SW480 (cell line): ENCODE measurements at regions not wholly inside any gene's neighbourhood (a gene's known extent, or its start where the extent isn't known, plus 50 kb on each side); places are given as distances from the start of the nearest gene placed in this dataset.
"Not testable (repeated sequence)": the region's sequence is repeated elsewhere in the genome, so short reads cannot be mapped to it uniquely, and the experiment has no call there.

ENCODE experiments used
- DNase-seq: peaks from one replicate; pipeline ENCODE4 v3.0.0-alpha.2; 2016; ENCODE audit warnings: low spot score

DNA sequence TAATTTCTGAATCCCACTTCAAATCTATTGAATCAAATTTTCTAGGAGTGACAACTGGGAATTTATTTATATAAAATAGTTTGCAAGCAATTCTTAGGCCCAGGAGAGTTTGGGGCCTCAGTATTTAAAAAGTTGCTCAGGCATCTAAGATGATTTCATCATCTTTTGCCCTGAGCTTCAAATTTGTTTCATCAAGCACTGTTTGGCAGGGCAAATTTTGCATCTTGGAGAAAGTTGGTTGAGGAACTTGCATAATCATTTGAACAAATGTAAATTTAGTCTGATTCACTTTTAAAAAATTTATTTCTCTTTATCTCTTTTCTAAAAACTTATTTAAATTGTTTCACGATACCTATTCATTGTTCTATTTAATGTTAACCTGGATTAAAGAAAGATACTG, 702.8 kb downstream of the SI start:
- DNase-seq: no peak

DNA sequence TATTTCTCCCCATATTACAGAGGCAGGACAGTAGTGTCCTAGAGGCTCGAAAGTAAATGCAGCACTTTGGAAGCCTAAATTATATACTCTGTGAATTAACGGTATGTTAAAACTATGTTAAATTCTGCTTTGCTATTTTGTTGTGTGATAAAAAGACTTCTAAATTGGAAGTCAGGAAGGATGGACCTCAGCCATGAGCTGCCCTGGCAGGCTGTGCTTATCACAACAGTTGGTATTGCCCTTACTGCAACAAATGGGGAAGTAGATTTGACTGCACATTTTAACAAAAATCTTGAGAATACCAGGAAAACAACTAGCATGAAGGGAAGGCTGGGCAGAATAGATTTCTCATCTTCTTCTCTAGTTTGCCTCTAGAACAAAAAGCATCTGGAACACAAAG, 706.6 kb downstream of the SI start:
- DNase-seq: no peak

DNA sequence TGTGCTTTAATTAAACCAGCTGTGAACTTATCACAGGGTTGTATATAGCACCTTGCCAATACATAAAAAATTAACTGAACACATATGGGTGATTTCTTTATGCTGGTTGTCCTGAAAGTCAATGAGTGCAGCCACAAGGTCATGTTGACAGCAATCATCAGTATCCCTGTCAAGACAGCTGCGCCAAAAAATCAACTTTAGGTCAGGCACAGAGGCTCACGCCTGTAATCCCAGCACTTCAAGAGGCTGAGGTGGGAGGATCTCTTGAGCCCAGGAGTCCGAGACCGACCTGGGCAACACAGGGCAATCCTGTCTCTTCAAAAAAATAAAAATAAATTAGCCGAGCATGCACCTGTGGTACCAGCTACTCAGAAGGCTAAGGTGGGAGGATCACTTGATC, 707.3 kb downstream of the SI start:
- no peak for DNase-seq

DNA sequence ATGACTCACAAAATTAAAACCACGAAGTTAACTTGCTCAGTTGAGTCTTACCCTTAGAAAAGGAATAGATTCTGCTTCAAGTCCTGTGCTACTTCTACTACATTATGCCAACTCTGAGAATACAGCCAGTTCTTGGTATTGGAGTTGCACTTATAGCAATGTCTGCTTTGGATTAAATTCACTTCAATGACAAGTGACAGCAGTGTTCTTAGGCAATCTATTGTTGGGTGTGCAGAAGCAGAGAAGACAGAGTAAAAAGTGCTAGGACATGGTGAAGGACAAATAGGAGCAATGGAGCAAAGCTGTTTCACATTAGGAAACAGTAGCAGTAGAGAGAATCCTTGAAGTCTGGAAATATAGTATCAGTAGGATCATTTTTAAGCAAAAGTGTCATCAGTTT, 713.1 kb downstream of the SI start:
- DNase-seq: no peak

DNA sequence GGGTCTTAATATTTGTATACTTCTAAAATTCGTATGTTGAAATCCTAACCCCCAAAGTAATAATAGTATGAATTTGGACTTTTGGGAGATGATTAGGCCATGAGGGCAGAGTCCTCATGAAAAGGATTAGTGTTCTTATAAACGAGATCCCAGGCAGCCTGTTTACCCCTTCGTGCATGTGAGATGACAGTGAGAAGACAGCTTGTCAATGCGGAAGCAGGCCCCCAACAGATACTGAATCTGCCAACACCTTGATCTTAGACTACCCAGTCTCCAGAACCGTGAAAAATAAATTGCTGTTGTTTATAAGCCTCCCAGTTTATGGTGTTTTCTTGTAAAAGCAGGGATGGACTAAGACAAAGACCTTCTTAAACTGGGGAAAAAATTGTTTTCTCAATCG, 714.2 kb downstream of the SI start:
- no peak for DNase-seq

DNA sequence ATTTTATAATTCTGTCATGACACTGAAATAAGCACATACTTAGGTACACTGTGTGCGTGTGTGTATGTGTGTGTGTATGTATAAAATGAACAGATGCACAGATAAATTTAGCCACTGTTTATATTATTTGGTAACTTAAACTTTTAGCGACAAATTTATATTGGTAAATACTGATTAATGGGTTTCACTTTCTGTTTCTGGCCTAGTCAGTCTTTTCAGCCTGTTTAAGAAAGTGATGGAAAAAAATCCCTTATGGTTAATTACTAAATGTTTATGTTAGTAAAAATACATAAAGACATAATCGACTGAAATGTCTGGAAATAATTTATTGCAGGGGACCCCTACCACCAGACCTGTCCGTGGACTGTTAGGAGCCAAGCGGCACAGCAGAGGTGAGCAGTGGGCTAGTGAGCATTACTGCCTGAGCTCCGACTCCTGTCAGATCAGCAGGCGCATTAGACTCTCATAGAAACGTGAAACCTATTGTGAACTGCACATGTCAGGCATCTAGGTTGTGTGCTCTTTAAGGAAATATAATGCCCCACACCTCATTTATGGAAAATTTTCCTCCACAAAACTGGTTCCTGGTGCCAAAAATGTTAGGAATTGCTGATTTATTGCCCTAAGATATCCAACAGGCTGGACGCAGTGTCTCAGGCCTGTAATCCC, 717.4 kb downstream of the SI start:
- no peak for DNase-seq

DNA sequence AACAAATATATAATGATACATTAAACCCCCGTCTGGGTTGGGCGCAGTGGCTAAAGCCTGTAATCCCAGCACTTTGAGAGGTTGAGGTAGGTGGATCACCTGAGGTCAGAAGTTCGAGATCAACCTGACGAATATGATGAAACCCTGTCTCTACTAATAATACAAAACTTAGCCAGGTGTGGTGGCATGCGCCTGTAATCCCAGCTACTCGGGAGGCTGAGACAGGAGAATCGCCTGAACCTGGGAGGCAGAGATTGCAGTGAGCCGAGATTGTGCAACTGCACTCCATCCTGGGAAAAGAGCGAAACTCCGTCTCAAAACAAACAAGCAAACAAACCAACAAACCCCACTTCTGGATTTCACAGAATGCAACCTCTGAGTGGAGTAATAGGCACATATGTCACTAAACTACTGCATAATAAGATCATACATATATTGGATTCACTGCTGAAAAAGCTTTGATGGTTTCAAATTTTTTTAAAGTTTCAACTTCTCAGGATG, 718.2 kb downstream of the SI start:
- no peak for DNase-seq

DNA sequence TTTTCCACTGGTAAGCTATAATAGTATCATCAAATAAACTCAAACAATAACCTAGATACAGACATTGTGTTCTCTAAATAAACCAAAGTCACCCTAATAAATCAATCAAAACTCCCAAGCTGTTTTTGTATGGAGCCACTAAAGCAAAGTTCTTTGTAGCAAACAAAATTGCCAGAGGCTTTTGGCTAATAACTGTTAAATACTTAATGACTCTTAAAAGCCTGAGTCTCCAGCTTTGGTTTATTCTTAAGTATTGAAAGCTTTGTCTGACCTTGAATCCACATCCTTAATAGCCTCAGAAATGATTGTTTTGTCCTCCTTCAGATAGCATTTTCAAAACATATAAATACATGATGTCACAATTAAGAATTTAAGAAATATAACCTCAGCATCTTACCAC, 725.3 kb downstream of the SI start:
- DNase-seq: no peak

DNA sequence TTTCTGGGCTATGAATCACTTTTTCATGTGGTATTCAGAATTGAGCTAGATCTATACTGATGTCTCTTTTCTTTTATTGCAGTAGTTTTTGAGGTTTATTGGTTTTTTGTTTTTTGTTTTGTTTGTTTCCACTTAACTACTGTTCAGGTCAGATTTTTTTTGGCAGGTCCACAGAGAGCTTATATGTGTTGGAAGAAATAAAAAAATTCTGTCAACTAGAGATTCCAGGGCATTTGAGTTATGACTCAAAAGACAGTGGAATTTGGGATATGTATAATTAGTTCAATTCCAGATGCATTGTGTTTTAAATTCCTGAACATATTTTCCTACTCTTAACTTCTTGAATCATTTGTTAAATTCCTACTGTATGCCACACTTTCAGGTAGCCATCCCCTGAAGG, 727.2 kb downstream of the SI start:
- no peak for DNase-seq

DNA sequence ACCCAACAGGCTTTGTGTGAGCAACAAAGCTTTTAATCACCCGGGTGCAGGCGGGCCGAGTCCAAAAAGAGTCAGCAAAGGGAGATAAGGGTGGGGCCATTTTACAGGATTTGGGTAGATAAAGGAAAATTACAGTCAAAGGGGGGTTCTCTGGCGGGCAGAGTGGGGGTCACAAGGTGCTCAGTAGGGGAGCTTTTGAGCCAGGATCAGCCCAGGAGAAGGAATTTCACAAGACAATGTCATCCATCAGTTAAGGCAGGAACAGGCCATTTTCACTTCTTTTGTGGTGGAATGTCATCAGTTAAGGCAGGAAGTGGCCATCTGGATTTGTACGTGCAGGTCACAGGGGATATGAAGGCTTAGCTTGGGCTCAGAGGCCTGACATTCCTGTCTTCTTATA, 736.1 kb downstream of the SI start:
- not testable (repeated sequence) for DNase-seq

DNA sequence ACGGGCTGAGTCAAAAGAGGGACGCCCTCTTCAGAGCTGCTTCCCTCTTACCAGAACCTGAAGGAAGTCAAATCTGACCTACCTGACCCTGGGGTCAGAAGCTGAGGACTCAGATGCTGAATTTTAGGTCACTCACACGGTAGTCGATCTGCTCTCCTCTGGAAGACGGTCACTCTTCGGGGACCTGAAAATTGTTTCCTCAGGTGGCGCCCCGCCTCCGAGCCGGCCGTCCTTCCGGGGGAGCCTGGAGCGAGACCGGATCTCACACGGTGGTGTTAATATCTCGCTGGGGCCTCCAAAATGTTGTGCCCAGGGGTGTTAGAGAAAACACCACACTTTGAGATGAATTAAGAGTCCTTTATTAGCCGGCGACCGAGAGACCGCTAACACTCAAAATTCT, 737.2 kb downstream of the SI start:
- DNase-seq: no peak

DNA sequence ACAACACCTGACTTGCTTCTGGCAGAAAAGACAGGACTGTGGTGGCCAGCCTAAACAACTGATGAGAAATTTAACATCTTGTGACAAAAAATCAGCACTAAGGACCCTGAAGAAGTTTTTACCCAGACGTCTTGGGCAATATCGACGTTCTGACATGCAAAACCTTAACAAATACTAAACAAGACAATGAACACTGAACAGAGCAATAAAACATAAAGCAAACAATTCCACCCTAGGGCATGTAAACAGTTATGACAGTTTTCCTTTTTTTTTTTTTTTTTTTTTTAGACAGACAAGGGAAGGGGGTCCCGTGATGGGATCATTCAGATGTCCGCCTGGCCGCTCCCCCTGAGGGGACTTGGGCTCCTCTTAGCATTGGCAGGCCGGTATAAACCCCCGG, 738.0 kb downstream of the SI start:
- DNase-seq: no peak

DNA sequence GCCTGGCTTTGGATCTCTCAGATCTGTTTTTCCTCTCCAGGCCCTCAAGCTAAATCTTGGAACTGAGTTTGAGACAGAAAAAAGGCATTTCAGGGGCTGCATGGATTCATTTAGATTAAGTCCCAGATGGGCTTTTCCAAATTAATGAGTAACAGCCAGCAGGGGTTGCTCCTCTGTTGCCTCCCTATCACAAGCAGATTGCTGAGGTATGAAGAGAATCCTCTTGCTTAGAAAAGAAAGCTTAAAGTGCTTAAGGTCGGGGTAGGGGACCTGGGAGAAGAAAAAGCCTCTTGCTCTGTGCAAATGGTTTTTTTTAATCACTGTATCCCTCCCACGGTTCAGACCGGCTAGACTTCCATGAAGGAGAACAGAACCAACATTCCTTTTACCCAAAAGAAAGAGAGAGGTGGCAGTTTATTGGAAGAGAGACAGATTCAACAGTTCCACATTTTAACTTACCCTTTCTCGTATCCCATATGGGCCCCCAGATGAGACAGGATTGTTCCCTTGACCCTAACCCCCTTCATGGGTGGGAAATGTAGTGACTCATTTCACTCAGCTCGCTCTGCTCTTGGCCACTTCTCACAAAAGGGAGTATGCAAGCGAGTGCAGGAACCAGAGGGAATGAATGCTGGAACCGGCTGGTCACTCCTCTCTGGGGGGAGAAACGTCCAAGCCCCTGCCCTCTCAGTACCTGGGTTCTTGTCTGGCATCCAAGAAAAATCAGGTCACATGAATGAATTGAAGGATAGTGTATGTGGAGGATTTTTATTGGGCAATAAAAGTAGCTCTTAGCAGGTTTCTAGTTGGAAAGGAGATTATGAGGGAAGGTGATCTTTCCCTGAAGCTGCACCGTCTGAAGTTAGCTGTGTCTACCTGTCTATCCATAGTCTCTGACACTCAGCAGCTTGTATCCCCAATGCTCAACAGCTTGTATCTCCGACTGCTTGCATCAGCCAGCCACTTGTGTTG, 745.2 kb downstream of the SI start:
- no peak for DNase-seq

DNA sequence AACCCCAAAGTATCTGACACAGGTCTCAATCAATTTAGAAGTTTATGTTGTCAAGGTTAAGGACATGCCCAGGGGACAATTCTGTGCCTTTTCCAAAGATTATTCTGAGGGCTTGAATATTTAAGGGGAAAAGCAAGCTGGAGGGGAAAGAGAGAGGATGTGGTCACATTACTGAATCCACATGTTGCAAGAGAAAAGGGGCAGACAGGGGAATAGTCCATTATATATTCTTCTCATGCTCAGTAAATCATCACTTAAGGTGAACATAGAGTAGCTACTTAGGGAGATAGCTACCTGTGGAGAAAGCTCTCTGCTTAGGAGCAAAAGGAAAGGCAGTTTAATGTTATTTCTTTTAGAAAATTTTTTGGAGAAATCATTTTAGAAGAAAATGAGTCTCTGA, 751.6 kb downstream of the SI start:
- no peak for DNase-seq

DNA sequence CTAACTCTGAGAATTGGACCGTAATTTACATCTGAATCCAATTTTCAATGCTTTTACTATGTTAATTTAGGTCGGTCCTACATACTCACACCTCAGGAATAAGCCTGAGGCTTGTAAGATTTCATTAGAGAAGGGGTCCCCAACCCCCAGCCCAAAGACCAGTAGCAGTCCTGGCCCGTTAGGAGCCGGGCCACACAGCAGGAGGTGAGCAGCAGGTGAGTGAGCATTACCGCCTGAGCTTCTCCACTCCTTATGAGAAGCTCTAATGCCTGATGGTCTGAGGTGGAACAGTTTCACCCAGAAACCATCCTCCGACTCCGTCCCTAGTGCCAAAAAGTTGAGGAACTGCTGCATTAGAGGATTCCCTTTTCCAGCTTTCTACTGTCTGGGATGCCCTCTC, 757.3 kb downstream of the SI start:
- no peak for DNase-seq

DNA sequence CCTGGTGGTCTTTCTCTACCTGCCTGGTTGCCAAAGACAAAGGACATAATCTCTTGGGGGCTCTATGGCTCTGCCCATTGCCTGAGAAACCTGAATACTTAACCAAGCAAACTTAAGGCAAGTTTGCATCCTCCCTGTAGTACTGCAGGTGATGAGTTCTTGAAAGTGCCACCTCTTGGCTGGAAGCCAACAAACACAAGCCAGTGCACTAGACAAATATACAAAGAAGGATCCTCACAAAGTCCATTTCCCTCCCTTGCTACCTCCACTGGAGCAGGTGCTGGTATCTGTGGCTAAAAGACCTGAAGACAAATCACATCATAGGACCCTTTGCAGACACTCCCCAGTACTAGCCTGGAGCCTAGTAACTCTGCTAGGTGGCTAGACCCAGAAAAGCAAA, 772.3 kb downstream of the SI start:
- DNase-seq: no peak

DNA sequence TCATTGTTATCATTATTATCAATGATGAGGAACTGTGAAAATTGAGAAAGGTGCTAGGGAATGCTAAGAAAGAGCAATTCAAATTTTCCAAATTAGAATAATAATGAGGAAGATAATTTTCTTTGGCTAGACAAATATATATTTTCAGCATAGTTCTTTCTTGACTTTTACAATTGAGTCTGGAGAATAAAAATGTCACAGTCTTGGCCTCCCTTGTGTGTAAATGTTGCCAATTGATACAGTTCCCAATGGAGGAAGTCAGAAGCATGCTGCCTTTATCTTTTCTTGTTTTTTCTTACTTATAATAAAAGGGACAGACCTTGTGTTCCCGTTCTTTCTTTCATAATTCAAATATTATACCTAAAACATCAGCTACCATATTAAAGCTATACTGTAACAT, 774.4 kb downstream of the SI start:
- DNase-seq: no peak

DNA sequence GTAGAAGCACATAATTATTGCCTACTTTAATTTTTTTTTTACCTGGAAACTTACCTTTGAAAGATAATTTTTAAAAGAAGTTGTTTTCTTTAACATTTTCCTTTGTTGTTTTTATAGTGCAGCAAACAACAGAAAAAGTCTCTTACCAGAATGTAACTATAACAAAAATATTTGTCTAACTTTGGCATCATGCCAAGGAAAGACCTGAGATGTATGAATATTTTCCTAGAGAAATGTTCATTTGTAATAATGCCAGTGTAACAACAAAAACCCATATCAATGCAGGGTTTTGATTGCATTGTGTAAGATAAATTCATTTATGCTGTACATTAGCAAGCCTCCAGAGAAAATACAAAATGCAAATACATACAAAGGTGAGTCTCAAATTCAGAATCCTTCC, 775.7 kb downstream of the SI start:
- DNase-seq: no peak

DNA sequence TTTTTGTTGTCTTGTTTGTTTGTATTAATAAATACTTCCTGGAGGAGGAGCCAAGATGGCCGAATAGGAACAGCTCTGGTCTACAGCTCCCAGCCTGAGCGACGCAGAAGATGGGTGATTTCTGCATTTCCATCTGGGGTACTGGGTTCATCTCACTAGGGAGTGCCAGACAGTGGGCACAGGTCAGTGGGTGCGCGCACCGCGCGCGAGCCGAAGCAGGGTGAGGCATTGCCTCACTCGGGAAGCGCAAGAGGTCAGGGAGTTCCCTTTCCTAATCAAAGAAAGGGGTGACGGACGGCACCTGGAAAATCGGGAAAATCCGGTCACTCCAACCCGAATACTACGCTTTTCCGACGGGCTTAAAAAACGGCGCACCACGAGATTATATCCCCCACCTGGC, 786.8 kb downstream of the SI start:
- DNase-seq: not testable (repeated sequence)

DNA sequence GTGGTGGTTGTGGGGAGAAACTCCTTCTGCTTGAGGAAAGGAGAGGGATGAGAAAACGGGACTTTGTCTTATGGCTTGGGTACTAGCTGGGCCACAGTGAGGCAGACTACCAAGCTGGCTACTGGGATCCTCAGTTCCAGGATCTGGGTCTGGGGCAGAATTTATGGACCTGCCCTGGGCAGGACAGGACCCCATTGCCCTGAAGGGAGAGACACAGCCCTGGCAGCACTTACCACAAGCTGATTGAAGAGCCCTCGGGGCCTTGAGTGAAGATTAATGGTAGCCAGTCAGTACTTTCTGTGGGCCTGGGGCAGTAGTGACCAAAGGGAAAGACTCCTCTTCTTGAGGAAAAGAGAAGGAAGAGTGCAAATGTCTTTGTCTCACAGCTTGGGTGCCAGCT, 799.7 kb downstream of the SI start:
- DNase-seq: no peak

DNA sequence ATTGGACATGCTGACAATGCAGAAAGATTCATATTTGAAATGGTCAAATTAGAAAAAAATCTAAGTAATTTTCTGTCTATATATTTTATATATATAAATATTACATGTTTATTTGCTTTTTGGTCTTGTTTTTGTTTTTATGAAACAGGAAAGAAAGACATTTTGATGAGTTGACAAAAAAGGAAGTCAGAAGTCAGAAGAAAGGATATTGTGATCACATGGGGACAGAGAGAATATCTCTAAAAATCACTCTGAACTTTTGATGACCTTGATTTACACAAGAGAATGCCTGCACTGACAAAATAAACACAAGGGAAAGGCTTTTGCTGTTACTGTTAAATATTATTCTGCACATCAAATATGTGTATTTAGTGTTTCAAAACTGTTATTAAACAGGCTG, 811.2 kb downstream of the SI start:
- DNase-seq: no peak

DNA sequence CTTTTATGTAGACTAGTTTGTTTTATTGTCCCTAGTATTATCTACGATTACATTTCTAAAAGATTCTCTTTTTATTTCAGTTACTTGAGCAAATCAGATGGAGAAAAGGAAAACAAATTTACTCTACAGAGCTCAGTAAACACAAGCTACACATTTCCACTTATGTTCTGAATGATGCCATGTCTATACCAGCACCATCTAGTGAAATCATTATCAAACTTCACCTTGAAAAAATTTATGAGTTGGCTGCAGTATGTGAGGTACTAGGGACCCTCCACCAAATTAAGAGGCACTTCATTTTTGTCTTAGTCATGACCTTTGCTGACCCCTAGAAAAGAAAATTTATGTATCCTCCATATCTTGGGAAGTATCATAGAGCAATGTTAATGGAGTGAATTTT, 827.4 kb downstream of the SI start:
- no peak for DNase-seq

DNA sequence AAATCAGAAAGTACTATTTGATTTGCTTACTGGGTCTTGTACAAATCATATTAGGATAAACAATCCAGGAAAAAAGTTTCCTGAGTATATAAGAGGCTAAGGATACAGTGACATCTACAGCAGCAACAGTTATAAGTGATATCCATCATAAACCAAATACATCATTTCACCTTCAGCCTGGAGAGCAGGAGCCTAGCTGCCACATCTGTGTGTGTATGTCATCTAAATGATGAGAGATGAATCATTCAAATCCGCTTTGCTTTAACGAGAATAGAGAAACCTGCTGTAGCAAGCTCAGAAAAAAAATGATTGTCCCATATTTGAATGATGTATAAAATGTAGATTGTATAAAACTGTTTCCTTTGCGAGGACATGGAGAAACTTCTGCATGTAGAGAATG, 841.4 kb downstream of the SI start:
- no peak for DNase-seq
